Colonic mucosa (tissue), 4 donors: ENCODE measurements at regions not wholly inside any gene's neighbourhood (a gene's known extent, or its start where the extent isn't known, plus 50 kb on each side); places are given as distances from the start of the nearest gene placed in this dataset.

Experiments
- DNase-seq: peaks from one replicate; pipeline ENCODE4 v3.0.0-alpha.2; 2020
- H3K27ac ChIP-seq: fragments of 200-600 bp; one replicate; pipeline ENCODE4 v1.8.0; 2021
- H3K27me3 ChIP-seq: fragments of 200-600 bp; one replicate; pipeline ENCODE4 v1.8.0; 2021
- H3K36me3 ChIP-seq: fragments of 200-600 bp; one replicate; pipeline ENCODE4 v1.8.0; 2021
- H3K4me1 ChIP-seq: fragments of 200-600 bp; one replicate; pipeline ENCODE4 v1.8.0; 2021; ENCODE audit warnings: mild to moderate bottlenecking
- H3K4me3 ChIP-seq: fragments of 200-600 bp; one replicate; pipeline ENCODE4 v1.8.0; 2021
- H3K9ac ChIP-seq, 2 donors: one replicate each; pipeline ENCODE4 v1.7.0; 2013; ENCODE audit warnings: control low read depth in 2 of 2, low read depth in 2 of 2, low read length in 2 of 2
- H3K9me3 ChIP-seq: fragments of 200-600 bp; one replicate; pipeline ENCODE4 v1.8.0; 2021
- CTCF ChIP-seq: fragments of 200-600 bp; IDR thresholded peaks from one replicate; pipeline ENCODE4 v1.8.0; 2022; ENCODE audit warnings: antibody characterized with exemption, mild to moderate bottlenecking
- intact Hi-C: fragments of 100-400 bp; cut with DNase I; formaldehyde crosslinking; loops from one replicate; pipeline ENCODE4 v1.14.1; 2022
- donor health status: healthy.
- donor health status: DM: no; HTN: no; CAD: no.
- donor health status: DM: no; HTN: no; CAD: no.

DNA sequence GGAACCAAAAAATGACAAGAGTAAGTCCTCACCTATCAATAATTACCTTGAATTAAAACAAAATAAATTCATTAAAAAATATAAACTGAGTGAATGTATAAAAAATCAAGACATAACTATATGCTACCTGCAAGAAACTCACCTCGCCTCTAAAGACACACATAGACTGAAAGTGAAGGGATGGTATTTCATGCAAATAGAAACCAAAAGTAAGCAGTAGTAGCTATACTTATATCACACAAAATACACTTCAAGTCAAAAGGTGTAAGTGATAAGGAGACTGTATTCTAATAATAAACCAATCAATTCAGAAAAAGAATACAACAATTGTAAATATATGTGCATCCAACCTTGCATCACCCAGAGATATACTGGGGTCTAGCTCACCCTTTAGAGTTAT is 332.6 kb downstream of the SH2D4B start:
- Histone ChIP-seq H3K9me3 (no peaks in the 10 kb centered on the region), H3K36me3 (no peaks in the 10 kb centered on the region), H3K4me3 (no peak overlapping the region), H3K9ac (no peak overlapping the region), H3K27me3 (no peaks in the 10 kb centered on the region), H3K27ac (no peak overlapping the region), H3K4me1 (no peaks in the 10 kb centered on the region)
- intact Hi-C loops = no loop called here
- DNase-seq = no peak
- TF ChIP-seq CTCF = no peak

- Histone ChIP-seq H3K9ac (no peak overlapping the region), H3K4me1 (no peaks in the 10 kb centered on the region), H3K36me3 (no peaks in the 10 kb centered on the region), H3K4me3 (no peak overlapping the region), H3K9me3 (no peaks in the 10 kb centered on the region), H3K27me3 (no peaks in the 10 kb centered on the region), H3K27ac (no peak overlapping the region)
- no peak for TF ChIP-seq CTCF
- intact Hi-C loops = no loop called here
- DNase-seq = no peak
These were observed 333.4 kb downstream of the SH2D4B start for GRCh38 chr10:80871083-80871482.

- intact Hi-C loops = no loop called here
- no peak for TF ChIP-seq CTCF
These were observed 340.6 kb downstream of the SH2D4B start for GRCh38 chr10:80878330-80878729.

GRCh38 chr10:80890146-80890545 is 352.4 kb downstream of the SH2D4B start:
- H3K4me1 ChIP-seq = no peaks in the 10 kb centered on the region
- DNase-seq = no peak
- H3K27ac ChIP-seq = no peak overlapping the region
- no peak overlapping the region for H3K9ac ChIP-seq
- no peaks in the 10 kb centered on the region for H3K9me3 ChIP-seq
- H3K36me3 ChIP-seq = no peaks in the 10 kb centered on the region
- no peaks in the 10 kb centered on the region for H3K27me3 ChIP-seq
- intact Hi-C loops = no loop called here
- TF ChIP-seq CTCF = no peak
- no peak overlapping the region for H3K4me3 ChIP-seq

More at GRCh38 chr10:80878330-80878729, 340.6 kb downstream of the SH2D4B start:
- Histone ChIP-seq H3K27ac (no peak overlapping the region), H3K9ac (no peak overlapping the region), H3K4me1 (no peaks in the 10 kb centered on the region), H3K4me3 (no peak overlapping the region), H3K27me3 (no peaks in the 10 kb centered on the region), H3K9me3 (no peaks in the 10 kb centered on the region), H3K36me3 (no peaks in the 10 kb centered on the region)
- no peak for DNase-seq

GRCh38 chr10:80893256-80893655 is 355.6 kb downstream of the SH2D4B start:
- H3K4me3 ChIP-seq = no peak overlapping the region
- no peak overlapping the region for H3K9ac ChIP-seq
- H3K27me3 ChIP-seq = no peaks in the 10 kb centered on the region
- H3K27ac ChIP-seq = no peak overlapping the region
- H3K9me3 ChIP-seq = no peaks in the 10 kb centered on the region
- TF ChIP-seq CTCF = no peak
- intact Hi-C loops = no loop called here
- H3K4me1 ChIP-seq = no peaks in the 10 kb centered on the region
- DNase-seq = no peak
- H3K36me3 ChIP-seq = no peaks in the 10 kb centered on the region

DNA sequence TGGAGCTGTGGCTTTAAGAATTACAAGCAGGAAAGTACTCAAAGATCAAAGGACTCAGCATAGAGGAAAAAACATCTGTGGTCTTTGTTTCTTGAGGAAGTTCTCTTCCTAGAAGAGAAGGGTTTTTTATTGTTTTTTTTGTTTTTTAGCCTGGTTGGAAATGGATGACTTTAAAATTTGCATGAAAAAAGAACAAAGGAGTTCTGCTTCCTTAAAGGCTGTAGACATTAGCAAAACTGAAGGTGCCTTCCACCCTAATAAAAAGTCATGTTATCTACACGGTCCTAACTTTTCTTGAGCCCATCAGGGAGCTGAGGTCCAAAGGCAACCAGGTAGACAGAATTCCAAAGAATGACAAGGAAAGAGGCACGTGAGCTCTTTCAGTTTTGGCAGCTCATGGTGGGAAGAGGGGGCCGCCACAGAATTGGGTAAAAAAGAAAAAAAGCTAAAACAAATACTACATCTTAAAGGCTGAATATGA is 356.6 kb downstream of the SH2D4B start:
- no peaks in the 10 kb centered on the region for H3K9me3 ChIP-seq
- H3K4me3 ChIP-seq = no peak overlapping the region
- no peaks in the 10 kb centered on the region for H3K36me3 ChIP-seq
- no peaks in the 10 kb centered on the region for H3K27me3 ChIP-seq
- no peak overlapping the region for H3K9ac ChIP-seq
- no peak for DNase-seq
- H3K4me1 ChIP-seq = no peaks in the 10 kb centered on the region
- H3K27ac ChIP-seq = no peak overlapping the region
- intact Hi-C loops = no loop called here
- TF ChIP-seq CTCF = no peak
